ENCODE measurements at regions not wholly inside any gene's neighbourhood (a gene's known extent, or its start where the extent isn't known, plus 50 kb on each side); places are given as distances from the start of the nearest gene placed in this dataset.

DNA sequence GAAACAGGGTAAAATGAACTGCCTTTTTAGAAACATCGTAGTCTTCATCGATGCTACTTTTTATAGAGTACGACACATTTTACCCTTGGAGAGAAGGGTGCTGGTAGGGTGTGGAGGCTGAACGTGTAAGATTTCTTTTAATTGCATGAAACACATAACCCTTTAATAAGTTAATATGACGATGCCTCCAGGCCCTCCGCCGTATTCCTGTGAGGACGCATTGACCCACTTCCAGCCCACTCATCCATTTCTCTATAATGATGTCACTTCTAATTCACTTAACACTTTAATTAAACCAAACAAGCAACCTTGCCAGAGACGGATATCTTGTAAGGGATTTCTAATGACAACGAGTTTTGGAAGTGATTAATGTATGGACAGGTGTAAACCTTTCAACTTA is 158.7 kb downstream of the IRX2 start:
- Histone ChIP-seq H3K4me1 (no peaks in the 10 kb centered on the region), H3K27ac (no peak overlapping the region), H3K27me3 (replicated peaks in 1 of 7) (peaks cover 0 to 9% (median 0%) of the 10 kb centered on the region in 7 donors), H3K36me3 (no peaks in the 10 kb centered on the region), H3K9me3 (peaks cover 0 to 13% (median 0%) of the 10 kb centered on the region in 8 donors), H3K4me3 (no peak overlapping the region)
- TF ChIP-seq POLR2AphosphoS5 (IDR thresholded peaks at IDR 0.05), result no peak
- TF ChIP-seq, protein P1, sequence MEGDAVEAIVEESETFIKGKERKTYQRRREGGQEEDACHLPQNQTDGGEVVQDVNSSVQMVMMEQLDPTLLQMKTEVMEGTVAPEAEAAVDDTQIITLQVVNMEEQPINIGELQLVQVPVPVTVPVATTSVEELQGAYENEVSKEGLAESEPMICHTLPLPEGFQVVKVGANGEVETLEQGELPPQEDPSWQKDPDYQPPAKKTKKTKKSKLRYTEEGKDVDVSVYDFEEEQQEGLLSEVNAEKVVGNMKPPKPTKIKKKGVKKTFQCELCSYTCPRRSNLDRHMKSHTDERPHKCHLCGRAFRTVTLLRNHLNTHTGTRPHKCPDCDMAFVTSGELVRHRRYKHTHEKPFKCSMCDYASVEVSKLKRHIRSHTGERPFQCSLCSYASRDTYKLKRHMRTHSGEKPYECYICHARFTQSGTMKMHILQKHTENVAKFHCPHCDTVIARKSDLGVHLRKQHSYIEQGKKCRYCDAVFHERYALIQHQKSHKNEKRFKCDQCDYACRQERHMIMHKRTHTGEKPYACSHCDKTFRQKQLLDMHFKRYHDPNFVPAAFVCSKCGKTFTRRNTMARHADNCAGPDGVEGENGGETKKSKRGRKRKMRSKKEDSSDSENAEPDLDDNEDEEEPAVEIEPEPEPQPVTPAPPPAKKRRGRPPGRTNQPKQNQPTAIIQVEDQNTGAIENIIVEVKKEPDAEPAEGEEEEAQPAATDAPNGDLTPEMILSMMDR (IDR thresholded peaks at IDR 0.05 in 8 of 11, conservative IDR thresholded peaks at IDR 0.05 in 3 of 11), result no peak
- no peak for TF ChIP-seq POLR2A (IDR thresholded peaks at IDR 0.05)
- DNase-seq, result no peak
- 76 to 83% (median 81%) methylated on average over 10 of the region's 10 CpGs for WGBS, 5 donors
- intact Hi-C loops (cut with DNase I; ENCODE audit: low total_unique reads), result no loop called here

DNA sequence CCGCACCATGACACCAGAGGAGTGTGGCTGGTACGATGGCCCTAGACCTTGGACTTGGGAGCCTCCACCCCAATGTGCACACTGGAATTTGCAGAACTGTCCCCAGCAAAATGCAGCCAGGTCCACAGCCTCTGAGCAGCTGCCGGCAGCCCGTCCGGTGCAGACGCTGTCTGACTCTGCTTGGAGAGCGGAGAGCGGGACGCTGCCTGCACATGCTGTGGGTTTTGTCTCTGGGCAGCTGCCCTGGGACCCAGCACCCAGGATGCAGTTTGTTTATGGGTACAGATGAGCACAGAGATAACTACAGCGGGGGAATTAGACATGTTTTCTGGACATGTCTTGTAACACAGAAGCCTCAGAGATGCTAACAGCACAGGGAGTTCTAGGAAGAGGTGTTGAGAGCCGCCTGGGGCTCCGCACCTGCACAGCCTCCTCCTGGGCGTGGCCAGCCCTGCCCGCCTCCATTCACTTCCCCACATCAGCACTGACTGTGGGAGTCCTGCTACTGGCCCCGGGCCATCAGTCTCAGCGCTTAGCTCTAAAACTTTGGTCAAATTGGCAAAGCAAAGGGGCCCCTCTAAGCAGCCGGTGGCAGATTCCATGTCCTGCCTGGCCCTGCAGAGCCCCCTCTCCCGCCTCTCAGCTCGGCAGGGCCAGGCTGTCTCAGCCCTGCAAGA is 159.6 kb downstream of the IRX2 start:
- Histone ChIP-seq H3K9me3 (peaks cover 0 to 19% (median 0%) of the 10 kb centered on the region in 8 donors), H3K27ac (no peak overlapping the region), H3K4me3 (no peak overlapping the region), H3K36me3 (no peaks in the 10 kb centered on the region), H3K27me3 (replicated peaks in 1 of 7) (peaks cover 0 to 9% (median 0%) of the 10 kb centered on the region in 7 donors), H3K4me1 (no peaks in the 10 kb centered on the region)
- TF ChIP-seq, protein P1 (IDR thresholded peaks at IDR 0.05 in 8 of 11, conservative IDR thresholded peaks at IDR 0.05 in 3 of 11), result no peak
- no peak for TF ChIP-seq POLR2AphosphoS5 (IDR thresholded peaks at IDR 0.05)
- no peak for TF ChIP-seq POLR2A (IDR thresholded peaks at IDR 0.05)
- intact Hi-C loops (cut with DNase I; ENCODE audit: low total_unique reads), result no loop called here
- DNase-seq, result no peak
- WGBS, 5 donors, result 70 to 73% (median 71%) methylated on average over 15 to 19 of the region's 19 CpGs

DNA sequence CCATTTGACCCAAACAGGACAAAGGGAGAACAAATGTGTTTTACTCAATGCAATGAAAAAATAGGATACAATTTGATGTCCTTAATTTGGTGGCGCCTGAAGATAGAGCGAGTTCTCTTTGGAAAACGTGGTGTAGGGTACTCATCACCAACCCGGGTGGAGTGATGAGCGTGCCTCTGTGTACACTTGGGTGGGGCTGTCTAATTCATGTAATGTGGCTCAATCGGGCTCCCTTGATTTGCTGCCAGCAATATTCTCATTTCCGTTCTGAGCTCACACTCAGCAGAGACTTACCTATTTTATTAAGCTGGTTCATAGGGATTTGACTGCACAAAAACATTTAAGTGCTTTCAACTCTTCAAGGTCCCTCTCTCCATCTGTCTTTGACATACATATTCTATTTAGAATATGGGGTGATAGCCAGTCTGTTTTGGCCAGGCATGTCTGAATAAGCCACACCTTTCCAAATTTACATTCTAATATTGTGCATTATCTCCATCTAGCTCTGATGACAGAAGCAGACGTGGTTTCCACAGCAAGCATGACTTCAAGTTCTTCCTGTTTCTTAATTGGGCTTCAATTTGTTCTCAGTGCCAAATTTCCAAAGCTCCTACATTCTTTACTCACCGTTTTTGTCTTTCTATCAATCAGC is 162.5 kb downstream of the IRX2 start:
- WGBS, 5 donors, result 71 to 82% (median 75%) methylated on average over 9 of the region's 9 CpGs
- H3K27ac ChIP-seq, result no peak overlapping the region
- no peak overlapping the region for H3K4me3 ChIP-seq
- intact Hi-C loops (cut with DNase I; ENCODE audit: low total_unique reads), result no loop called here
- peaks cover 0 to 40% (median 0%) of the 10 kb centered on the region in 8 donors for H3K9me3 ChIP-seq
- no peaks in the 10 kb centered on the region for H3K4me1 ChIP-seq
- H3K27me3 ChIP-seq (replicated peaks in 1 of 7), result peaks cover 0 to 9% (median 0%) of the 10 kb centered on the region in 7 donors
- no peak for DNase-seq
- TF ChIP-seq POLR2A (IDR thresholded peaks at IDR 0.05), result no peak
- H3K36me3 ChIP-seq, result no peaks in the 10 kb centered on the region

DNA sequence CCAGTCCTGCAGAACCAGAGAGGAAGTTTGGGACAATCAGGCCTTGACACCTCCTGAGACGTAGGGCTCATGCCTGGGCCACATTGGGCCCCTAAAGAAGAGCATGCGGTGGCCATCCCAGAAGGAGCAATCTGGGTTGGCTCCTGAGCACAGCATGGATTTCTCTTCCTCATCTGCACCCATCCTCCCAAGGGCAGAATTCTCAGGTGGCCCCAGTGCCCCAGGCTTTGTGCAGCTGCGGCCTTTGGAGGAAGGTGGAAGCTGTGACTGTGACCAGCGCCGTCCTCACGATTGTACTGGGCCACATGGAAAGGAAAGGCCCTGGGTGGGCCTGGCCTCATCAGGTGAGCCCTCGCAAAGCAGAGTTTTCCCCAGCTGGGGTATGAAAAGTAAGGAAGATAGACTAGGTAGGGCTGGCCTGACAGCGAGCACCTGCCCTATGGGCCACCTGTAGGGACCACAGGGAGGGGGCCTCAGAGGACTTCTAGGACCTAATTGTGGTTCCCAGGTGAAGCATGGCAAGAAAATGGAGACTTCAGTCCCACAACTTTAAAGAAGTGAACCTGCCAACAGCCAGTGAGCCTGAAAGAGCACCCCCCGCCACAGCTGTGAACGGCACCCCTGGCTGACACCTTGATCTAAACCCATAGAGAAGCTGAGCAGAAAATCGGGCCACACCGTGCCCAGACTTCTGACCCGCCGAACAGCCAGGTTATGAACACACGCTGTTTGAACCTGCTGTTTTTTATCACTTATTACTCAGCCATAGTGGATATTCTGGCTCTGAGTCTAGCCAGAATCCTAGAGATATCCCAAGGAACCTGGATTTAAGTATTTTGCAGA is 164.1 kb downstream of the IRX2 start:
- Histone ChIP-seq H3K4me1 (no peaks in the 10 kb centered on the region), H3K4me3 (no peak overlapping the region), H3K27me3 (replicated peaks in 1 of 7) (peaks cover 0 to 9% (median 0%) of the 10 kb centered on the region in 7 donors), H3K27ac (no peak overlapping the region), H3K9me3 (peaks cover 0 to 52% (median 0%) of the 10 kb centered on the region in 8 donors), H3K36me3 (no peaks in the 10 kb centered on the region)
- DNase-seq, result no peak
- no peak for TF ChIP-seq POLR2AphosphoS5 (IDR thresholded peaks at IDR 0.05)
- no peak for TF ChIP-seq POLR2A (IDR thresholded peaks at IDR 0.05)
- TF ChIP-seq, protein P1 (IDR thresholded peaks at IDR 0.05 in 8 of 11, conservative IDR thresholded peaks at IDR 0.05 in 3 of 11), result no peak
- WGBS, 5 donors, result 83 to 94% (median 85%) methylated on average over 14 to 15 of the region's 15 CpGs
- intact Hi-C loops (cut with DNase I; ENCODE audit: low total_unique reads), result no loop called here

All from spleen (tissue), 11 donors.